ENCODE measurements at regions not wholly inside any gene's neighbourhood (a gene's known extent, or its start where the extent isn't known, plus 50 kb on each side); places are given as distances from the start of the nearest gene placed in this dataset.

DNA sequence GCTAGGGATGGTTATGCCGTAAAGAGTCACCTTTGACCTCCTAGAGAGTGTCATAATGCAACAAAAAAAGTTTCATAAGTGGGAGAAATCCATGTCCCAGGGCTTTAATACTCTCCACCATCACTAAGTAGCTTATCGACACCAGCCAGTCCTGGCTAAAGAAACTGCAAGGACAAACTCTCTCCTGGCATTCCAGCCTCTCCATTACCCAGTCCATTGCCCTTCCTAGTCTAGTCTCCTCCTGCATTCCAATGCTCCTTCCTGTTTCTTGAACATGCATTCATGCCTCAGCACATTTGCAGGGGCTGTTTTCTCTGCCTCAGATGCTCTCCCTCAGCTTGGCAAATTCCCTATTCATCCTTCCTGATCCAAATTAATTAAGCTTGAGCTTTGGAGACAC lies 364.1 kb downstream of the BRINP1 start:
- no peak for DNase-seq

DNA sequence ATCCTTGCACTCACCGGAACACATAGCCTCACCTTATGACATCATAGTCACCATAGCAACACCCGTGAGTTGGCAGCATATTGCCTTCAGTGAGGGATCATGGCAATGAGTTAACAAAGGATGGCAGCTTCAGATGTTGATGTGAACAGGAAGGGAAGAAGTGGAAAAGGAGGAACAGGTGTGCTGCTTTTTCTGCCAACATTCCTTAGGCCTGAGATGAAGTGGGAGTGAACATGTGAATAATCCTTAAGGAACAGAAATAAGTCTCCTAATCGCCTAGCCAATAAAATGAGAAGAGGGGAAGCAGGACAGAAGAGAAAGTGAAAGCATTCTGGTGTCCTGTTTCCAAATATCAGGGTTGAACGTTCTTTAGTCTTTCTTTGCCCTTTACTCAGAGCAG lies 360.0 kb downstream of the BRINP1 start:
- peak in 1 of 3 donors; percentile 21 for DNase-seq

DNA sequence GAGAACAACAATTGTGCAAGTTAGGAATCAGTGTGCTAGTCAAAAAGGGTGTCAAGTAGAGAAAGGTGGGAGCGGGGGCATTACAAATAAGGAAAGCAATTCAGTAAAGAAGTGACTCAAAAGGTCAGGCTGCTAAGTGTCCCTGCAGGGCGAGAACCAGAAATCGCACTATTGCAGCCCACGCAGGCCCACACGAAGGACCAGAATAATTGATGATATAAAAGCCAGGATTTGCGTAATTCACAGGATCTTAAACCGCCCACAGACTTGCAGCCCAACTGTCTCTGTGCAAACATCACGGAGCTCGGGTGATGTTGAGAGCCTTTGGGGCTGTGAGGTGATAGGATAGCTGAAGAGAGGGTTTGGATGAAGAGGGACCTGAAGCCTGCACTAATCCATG lies 349.0 kb downstream of the BRINP1 start:
- no peak for DNase-seq

DNA sequence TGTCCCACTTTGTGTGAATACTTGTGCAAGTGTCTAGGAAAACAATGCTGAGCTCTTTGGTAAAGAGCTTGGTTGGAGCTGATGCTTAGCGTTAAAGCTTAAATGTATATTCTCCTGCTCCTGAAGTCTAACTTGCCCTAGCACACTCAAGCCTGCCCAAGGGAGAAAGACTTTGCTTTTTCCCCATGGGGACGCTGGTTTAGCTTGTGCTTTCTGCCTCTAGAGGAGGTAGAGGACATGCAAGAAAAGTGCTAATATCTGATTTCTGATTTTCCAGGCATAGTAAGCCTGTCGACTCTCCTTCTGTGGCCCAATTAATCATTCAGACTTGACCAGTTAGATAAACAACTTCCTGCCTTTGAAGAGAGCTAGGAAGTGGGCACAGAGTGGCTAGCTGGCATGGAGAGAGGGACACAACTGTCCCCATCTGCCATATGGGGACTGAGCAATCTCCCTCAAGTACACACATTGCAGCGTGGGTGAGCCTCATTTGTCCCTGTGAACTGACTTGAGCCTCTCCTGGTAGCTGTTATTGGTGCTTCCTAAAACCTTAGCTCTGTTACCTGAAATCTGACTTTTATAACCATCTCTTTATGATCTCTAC lies 348.4 kb downstream of the BRINP1 start:
- DNase-seq: no peak

DNA sequence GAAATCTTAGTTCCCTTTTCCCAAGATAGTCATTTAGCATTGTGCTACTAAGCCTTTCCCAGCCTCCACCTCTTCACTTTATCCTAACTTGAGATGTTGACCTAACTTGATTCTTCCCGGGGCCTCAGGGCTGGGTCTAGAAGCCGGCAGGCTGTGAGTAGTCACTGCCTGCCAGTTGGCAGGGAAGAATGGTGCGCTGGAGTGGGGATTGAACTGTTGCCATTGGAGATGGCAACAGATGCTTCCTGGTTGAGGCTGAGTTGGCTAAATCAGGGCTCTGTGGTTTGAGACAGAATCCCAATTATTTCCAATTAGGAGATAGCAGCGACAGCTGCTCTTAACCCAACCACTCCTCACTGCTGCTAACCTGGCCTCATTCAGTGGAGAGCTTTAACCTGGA lies 343.1 kb downstream of the BRINP1 start:
- peak in 2 of 3 donors; percentile 14 to 36 for DNase-seq

DNA sequence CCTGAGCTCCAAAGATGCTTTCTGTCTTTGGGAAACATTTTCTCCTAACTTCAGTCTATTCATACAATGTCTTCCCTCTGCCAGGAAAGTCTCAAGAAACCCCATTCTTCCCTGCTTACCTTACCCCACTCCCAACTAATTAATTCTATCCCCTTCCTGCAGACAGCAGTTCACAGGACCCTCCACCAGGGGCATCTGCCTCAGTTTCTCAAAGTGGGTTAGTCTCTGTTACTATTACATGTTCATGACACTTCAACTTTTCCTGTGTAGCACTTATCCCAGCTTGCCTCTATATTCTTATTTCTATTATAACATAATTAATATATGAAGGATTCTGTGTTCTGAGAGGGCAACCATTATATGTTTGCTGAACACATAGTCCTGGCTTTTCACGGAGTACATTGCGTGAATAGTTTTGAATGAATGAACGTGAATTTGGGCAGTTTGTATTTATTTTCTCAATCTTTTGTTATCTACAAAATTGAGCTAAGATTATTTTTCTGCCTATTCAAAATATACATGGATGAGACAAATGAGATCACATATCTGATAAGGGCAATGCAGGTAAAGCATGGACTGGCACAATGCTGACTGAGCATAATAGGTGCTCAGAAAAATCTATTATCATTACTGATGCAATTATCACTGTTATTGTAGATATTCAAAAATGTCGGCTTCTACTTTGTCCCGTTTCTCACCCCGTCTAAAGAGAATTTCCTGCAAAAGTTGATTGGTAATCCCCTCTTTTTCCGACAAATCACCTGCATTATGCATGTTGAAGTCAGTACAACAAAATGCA lies 341.1 kb downstream of the BRINP1 start:
- no peak for DNase-seq

DNA sequence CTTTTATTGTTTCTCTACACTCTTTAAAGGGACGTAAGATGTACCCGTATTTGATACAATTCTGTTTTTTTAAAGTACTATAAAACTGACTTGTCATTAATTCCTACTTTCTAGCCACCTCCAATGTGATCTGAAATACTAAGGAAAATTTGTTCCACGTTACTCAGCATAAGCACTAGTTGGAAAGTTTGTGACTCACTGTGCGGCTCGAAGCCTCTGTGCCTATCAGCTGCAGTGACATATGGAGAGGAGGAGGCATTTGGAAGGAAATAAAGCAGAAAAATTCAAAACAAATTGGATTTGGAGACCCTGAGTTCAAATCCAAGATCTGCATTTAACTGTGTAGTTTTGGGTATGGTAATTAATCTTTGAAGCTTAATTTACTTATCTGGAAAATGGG lies 339.3 kb downstream of the BRINP1 start:
- DNase-seq: no peak

DNA sequence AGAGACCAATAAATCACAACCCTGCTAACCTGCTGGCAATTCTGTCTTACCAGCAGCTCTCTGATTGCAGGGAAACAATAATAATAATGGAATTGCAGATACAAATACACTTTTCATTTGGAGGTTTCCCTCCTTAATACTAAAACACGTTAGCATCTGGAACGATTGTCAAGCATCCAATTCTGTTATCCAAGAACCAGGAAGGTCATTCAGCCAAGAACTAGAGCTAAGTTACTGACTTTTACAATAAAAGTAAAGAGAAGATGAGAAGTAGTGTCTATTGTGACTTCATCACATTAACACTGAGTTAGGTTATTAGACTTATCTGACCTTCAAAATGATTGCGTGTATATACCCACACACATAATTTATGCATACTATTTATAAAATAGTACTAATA lies 335.6 kb downstream of the BRINP1 start:
- DNase-seq: peak in 1 of 3 donors; percentile 64

DNA sequence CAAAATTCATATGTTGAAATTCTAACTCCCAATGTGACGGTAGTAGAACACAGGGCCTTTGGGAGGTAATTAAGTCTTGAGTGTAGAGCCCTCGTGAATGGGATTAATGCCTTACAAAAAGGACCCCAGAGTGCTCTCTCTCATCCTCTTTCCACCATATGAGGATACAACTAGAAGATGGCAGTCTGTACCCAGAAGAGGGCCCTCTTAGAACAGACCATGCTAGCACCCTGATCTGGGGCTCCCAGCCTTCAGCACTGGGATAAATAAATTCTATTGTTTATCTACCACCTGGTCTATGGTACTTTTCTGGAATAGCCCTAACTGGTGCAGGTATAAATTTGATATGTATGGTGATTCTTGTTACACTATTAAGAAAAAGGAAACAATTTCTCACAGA lies 332.3 kb downstream of the BRINP1 start:
- no peak for DNase-seq

DNA sequence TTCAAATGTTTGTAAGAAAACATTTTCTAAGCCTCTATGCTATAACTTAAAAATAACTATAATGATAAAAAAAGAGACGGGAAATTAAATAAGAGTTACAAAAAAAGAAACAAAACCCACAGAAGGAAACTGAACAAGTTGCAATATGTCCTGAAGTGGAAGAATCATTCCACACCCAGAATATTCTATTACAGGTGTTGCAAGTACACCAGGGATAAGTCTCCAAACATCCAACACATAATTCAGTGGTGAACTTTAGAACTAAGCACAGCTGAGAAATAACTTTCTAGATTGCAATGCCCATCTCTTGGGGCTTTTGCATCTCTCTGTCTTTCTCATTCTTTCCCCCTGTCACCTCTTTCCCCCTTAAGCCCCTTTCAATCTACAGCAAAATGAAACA lies 325.2 kb downstream of the BRINP1 start:
- DNase-seq: no peak

DNA sequence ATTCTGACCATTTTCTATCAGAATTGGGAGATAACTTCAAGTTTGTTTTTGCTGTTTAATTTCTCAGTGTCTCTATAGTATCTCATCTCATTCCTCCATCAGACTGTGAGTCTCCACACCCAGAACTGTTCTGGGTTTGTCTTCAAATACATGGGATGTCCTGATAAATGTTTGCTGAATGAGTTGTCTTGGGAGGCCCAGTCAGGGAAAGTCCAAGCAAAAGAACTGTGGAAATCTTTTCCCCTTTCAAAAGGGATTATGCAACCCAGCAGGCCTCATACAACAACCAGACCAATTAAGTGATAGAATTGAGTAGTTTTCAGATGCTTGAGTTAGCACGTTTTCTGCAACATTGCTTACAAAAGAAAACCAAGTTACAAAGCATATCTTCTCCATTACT lies 324.4 kb downstream of the BRINP1 start:
- DNase-seq: peak in 1 of 3 donors; percentile 22

DNA sequence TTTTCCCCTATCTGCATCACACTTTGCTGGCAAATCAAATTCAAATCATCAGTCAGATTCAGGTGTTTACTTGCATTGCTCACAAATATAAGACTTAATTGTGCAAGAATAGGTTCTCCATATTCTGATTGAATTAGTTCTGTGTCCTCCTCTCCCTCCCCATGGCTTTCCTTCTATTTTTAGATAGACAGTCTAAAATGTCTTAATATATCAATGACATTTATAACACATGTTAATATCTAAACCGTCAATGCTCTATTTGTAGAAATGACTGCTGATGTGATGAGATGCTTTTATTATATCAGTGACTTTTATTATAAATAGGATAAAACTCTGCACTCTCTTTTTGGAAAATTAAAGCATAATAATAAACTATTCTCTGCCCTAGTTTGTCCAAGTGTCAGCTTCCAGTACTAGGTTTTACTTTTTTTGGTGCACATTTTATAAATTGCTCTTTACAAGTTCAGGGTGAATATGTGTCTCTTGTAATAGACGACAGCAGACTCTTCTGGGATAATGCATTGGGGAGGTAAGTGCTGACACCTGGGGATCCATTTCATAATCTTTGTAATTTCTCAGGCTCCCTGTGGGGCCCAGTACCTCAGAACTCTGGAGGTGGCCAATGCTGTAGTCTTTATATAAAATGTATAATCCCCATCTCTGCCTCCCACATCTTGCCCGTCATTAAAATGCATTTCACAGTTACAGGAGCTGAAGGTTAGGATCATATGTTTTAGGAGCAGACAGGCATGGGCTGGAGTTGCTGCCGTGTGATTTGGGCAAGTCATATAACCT lies 321.5 kb downstream of the BRINP1 start:
- DNase-seq: no peak

DNA sequence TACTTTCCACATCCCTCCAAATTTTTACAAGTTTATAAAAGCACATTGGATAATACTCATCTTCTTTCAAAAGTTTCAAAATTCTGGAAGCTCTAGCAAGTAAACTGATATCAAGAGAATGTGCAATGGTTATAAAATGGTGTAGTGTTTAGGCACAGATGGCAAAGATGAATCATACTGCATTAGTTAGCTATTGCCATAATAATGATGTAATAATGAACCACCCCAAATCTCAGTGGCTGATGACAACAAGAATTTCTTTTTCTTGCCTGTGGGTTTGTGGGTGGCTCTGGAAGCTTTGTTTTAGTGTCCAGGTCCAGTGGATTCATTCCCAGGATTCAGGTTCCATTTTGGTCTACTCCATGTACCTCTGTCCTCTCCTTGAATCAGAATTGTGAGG lies 319.0 kb downstream of the BRINP1 start:
- DNase-seq: no peak

DNA sequence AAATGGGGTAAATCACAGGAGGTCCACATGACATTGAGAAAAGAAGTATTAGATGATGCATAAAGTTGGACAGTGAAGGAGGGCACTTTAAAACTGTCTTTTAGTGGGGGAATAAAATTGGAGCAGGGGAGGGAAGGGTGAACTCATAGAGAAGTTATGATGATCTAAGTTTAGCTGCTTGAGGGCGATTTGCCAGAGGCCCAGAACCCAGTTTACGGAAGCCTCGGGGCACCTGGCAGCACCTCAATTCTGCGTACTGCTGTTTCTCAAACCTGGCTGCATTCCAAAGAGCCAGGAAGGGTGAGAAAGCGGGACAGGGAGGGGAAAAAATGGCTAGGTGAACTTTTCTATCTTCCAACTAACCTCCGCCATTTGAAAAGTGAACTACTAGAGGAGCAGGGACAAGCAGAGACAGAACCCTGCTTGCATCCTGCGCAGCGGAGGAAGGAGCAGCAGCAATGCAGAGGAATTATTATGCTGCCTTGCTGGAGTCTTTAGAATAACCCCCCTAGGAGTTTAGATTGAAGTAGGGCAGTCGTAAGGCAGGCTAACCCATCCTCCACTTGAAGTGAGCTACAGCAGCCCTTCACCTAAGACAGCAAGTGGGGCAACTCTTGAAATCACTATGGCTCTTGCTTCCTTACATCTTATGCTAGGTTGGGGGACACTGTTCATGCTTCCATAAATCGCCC lies 316.8 kb downstream of the BRINP1 start:
- no peak for DNase-seq

DNA sequence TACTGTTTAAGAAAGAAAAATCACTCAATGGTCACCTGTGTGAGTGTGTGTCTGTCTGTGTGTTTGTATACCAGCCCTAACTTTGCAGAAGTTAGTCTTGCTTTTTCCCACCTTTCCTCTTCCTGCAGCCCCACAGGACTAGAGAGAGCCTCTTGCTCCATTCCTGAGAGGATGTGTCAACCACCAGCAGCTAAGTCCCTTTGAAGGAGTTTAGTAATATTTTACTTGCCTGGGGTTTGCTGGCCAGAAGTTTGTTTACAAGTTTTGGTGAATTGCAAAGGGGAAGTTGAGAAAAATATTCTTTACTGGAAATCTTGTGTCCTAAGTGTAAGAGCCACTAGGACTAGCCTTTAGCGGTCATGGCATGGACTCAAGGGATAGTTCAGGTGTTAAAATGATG lies 316.2 kb downstream of the BRINP1 start:
- no peak for DNase-seq

DNA sequence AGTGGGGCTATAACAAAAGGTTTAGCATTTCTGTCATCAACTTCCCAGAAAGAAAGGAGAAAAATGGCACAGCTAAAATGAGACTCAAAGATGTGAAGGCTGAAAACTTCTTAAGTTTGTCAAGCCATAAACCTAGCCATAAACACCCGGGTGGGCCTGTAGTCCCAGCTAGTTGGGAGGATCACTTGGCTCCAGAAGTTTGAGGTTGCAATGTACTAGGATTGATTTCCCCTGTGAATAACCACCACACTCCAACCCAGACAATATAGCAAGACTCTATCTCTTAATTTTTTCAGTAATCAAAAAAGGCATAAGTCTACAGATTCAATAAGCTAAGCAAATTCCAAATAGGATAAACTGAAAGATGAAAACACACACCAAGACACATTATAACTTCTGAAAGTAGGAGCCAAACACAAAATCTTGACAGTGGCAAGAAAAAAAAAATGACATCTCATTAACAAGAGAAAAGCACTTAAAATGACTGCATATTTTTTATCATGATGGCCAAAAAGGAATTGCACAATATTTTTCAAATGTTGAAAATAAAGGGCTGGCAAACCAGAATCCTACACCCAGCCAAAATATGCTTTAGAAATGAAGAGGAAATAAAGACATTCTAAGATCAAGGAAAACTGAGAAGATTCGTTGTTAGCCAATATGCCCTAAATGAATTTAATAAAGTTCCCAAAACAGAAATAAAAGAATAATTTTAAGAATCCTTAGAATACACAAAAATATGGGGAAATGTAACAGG lies 308.4 kb downstream of the BRINP1 start:
- no peak for DNase-seq

DNA sequence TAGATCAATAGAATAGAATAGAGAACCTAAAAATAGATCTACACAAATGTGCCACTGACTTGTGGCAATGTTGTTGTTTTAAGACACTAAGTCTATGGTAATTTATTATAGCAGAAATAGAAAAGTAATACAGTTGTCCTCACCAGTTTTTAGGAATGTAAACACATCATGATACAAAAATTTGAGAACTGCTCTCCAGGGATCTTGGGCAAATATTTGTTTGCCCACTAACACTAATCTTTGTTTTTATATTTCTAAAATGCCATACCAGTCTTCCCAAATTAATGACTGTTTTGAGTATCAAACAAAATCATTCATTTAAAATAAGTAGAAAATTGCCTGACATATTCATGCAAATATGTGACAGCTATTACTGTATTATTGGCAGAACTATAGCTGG lies 297.6 kb downstream of the BRINP1 start:
- no peak for DNase-seq

DNA sequence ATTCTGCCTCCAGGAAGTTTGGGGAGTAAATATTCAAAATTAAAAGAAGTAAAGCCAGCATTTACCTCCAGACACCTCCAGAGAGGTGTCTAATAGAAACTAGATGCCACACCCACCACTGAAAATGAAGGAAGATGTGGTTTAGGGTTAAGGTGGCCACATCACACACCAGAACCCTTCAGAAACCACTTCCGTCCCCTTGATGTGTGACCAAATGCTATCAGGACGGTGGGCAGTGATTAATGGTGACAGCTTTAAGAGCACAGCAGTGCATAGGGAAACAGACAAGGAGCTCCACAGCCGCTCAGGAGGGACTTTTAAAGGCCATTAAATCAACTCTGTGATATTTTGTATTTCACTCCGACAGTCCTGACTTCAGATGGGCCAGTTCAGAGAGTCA lies 295.2 kb downstream of the BRINP1 start:
- no peak for DNase-seq

DNA sequence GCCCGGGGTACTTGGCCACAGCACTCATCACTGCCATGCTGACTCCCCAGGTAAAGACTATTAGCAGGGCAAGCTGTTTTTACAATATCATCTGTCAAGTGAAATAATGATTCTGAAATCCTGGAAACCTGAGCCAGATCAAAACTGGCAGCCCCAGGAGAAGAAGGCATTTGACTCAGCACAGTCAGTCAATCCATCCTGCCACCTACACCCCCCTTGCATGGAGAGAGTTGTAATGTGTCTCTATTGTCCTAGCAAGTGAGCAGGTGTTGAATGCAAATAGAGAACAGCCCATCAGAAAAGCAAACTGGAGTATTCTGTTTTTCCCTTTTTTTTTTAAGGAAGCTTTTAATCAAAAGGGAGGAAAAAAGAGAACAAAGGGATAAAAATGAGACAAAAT lies 291.2 kb downstream of the BRINP1 start:
- DNase-seq: no peak

DNA sequence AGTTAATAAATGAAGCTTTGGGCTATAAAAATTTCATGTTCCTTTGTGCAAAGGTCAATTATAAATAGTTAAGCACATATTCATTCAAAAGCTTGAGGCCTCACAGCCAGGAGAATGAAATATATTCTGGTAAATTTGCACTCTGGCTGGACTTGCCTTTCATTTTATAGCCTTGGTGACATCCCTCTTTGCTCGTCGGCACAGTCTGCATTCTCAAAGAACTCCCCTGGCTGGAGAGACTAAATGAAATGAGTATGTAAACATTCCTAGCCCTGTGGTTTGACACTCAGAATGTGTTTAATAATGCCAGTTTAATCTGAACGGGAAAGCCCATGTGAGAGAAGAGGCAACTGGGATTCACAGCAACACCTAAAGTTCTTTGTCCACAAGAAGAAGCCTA lies 285.6 kb downstream of the BRINP1 start:
- DNase-seq: no peak

DNA sequence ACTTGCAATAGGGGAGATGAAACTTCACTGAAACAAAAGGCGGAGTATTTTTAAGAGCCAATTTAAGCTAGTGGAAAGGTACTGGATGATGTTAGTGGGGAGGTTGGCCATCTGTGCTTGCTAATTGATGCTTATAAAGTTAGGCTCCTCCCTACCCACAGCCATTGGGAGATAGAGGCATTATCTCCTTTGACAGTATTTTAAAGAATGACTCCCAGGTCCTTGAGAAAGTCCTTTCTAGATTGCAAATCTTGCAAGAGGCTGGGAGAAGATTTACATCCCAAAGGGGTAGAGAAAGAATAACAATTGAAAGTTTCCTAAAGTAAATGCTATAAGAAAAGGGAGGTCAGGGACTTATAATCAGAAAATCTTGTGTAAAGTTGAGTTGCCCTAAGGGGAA lies 282.6 kb downstream of the BRINP1 start:
- DNase-seq: no peak

Data from muscle of back (tissue), 3 donors.